HepG2 (cell line): ENCODE measurements at regions not wholly inside any gene's neighbourhood (a gene's known extent, or its start where the extent isn't known, plus 50 kb on each side); places are given as distances from the start of the nearest gene placed in this dataset.

Experiments
- ARID5B ChIP-seq: IDR thresholded peaks from 2 replicates; pipeline ENCODE4 v1.4.0; 2020; ENCODE audit warnings: mild to moderate bottlenecking, missing genetic modification reagents
- E2F5 ChIP-seq: sonication (generic); formaldehyde crosslinking; conservative IDR thresholded peaks from 2 replicates; pipeline ENCODE4 v1.4.0; 2020; ENCODE audit warnings: missing genetic modification reagents
- FOXP4 ChIP-seq: sonication (generic); formaldehyde crosslinking; IDR thresholded peaks from 2 replicates; pipeline ENCODE4 v1.4.0; 2020; ENCODE audit warnings: missing genetic modification reagents
- HDAC2 ChIP-seq: sonication (generic); formaldehyde crosslinking; IDR thresholded peaks from 2 replicates; pipeline ENCODE4 v1.4.0; 2020; ENCODE audit warnings: missing genetic modification reagents
- HOXA3 ChIP-seq: sonication (generic); formaldehyde crosslinking; IDR thresholded peaks from 2 replicates; pipeline ENCODE4 v1.5.0; 2020; ENCODE audit warnings: missing genetic modification reagents
- MED1 ChIP-seq: sonication (generic); formaldehyde crosslinking; IDR thresholded peaks from 2 replicates; pipeline ENCODE4 v1.4.0; 2020; ENCODE audit warnings: missing genetic modification reagents
- MED13 ChIP-seq: sonication (generic); formaldehyde crosslinking; IDR thresholded peaks from 2 replicates; pipeline ENCODE4 v1.5.0; 2020; ENCODE audit warnings: missing genetic modification reagents
- PAX8 ChIP-seq: sonication (generic); formaldehyde crosslinking; IDR thresholded peaks from 2 replicates; pipeline ENCODE4 v1.8.0; 2022; ENCODE audit warnings: mild to moderate bottlenecking, missing genetic modification reagents, borderline replicate concordance
- PPARG ChIP-seq: conservative IDR thresholded peaks from 2 replicates; pipeline ENCODE4 v1.6.1; 2016; ENCODE audit warnings: missing biosample characterization, missing genetic modification reagents
- SNAPC5 ChIP-seq: sonication (generic); formaldehyde crosslinking; IDR thresholded peaks from 2 replicates; pipeline ENCODE4 v1.8.1; 2023; ENCODE audit warnings: mild to moderate bottlenecking, missing genetic modification reagents, borderline replicate concordance
- SPEN ChIP-seq: sonication (generic); formaldehyde crosslinking; IDR thresholded peaks from 2 replicates; pipeline ENCODE4 v1.5.1; 2020; ENCODE audit warnings: low read depth, mild to moderate bottlenecking, missing genetic modification reagents
- TCF7 ChIP-seq: sonication (generic); IDR thresholded peaks from 2 replicates; pipeline ENCODE4 v1.6.1; 2016; ENCODE audit warnings: antibody characterized with exemption, low read depth
- TOPORS ChIP-seq: sonication (generic); formaldehyde crosslinking; IDR thresholded peaks from 2 replicates; pipeline ENCODE4 v1.8.0; 2023; ENCODE audit warnings: mild to moderate bottlenecking, missing genetic modification reagents
- ZBTB20 ChIP-seq: sonication (generic); formaldehyde crosslinking; IDR thresholded peaks from 2 replicates; pipeline ENCODE4 v1.8.1; 2023; ENCODE audit warnings: missing genetic modification reagents, low read depth, mild to moderate bottlenecking, borderline replicate concordance
- ZKSCAN8 ChIP-seq: IDR thresholded peaks from 2 replicates; pipeline ENCODE4 v1.6.1; 2016; ENCODE audit warnings: borderline replicate concordance, missing genetic modification reagents, missing compliant biosample characterization
- ZNF354B ChIP-seq: sonication (generic); formaldehyde crosslinking; IDR thresholded peaks from 2 replicates; pipeline ENCODE4 v1.8.0; 2022; ENCODE audit warnings: mild to moderate bottlenecking, missing genetic modification reagents
- ZNF609 ChIP-seq: sonication (generic); formaldehyde crosslinking; IDR thresholded peaks from 2 replicates; pipeline ENCODE4 v1.4.0; 2020; ENCODE audit warnings: mild to moderate bottlenecking, missing genetic modification reagents, borderline replicate concordance
- ZNF788 ChIP-seq: sonication (generic); formaldehyde crosslinking; IDR thresholded peaks from 2 replicates; pipeline ENCODE4 v1.5.0; 2020; ENCODE audit warnings: mild to moderate bottlenecking, missing genetic modification reagents, borderline replicate concordance

GRCh38 chr6:113684382-113684901 is 172.7 kb upstream of the MARCKS start (continued):
- 0 out of 2 replicates have a peak, but pooled peaks have one; percentile 21 for TF ChIP-seq ZNF609 (CRISPR knock-in tag)
- peak; percentile 31; the same call in 1 of the 2 replicates for TF ChIP-seq TCF7
- TF ChIP-seq HDAC2 (CRISPR knock-in tag): peak; percentile 40; the same call in 1 of the 2 replicates
- TF ChIP-seq FOXP4 (CRISPR knock-in tag): peak; percentile 58; the same call in 1 of the 2 replicates
- no peak for TF ChIP-seq ZNF788
- TF ChIP-seq ZBTB20 (CRISPR knock-in tag): peak; percentile 59; the same call in 1 of the 2 replicates
- TF ChIP-seq MED1 (CRISPR knock-in tag): peak; percentile 94
- TF ChIP-seq MED13: no peak
- no peak for TF ChIP-seq HOXA3 (CRISPR knock-in tag)
- TF ChIP-seq TOPORS (CRISPR knock-in tag): no peak
- peak; percentile 64; the same call in 1 of the 2 replicates for TF ChIP-seq SNAPC5 (CRISPR knock-in tag)
- peak; percentile 28; the same call in 1 of the 2 replicates for TF ChIP-seq ZKSCAN8 (CRISPR knock-in tag)
- TF ChIP-seq ARID5B (CRISPR knock-in tag): peak; percentile 91
- 0 out of 2 replicates have a peak, but pooled peaks have one; percentile 43 for TF ChIP-seq ZNF354B (CRISPR knock-in tag)
- 0 out of 2 replicates have a peak, but pooled peaks have one; percentile 20 for TF ChIP-seq SPEN (CRISPR knock-in tag)
- TF ChIP-seq E2F5: no peak
- TF ChIP-seq PAX8 (CRISPR knock-in tag): no peak
- TF ChIP-seq PPARG (CRISPR knock-in tag): peak; percentile 93
